ENCODE measurements at regions not wholly inside any gene's neighbourhood (a gene's known extent, or its start where the extent isn't known, plus 50 kb on each side); places are given as distances from the start of the nearest gene placed in this dataset.

- ChIA-PET POLR2A (no interaction called here), CTCF (no interaction called here)
- DNase-seq (ENCODE audit: low read depth, low spot score): no peak
- no peak for TF ChIP-seq CTCF (IDR thresholded peaks at IDR 0.05; ENCODE audit: insufficient read depth, low read length, missing control alignments)
- H3K4me3 ChIP-seq (ENCODE audit: low read depth, low read length): no peak overlapping the region
These were observed 540.9 kb downstream of the TRIML1 start for GRCh38 chr4:188680004-188680666.

GRCh38 chr4:188680667-188681063, 541.4 kb downstream of the TRIML1 start:
- no peak for DNase-seq (ENCODE audit: low read depth, low spot score)
- TF ChIP-seq CTCF (IDR thresholded peaks at IDR 0.05; ENCODE audit: insufficient read depth, low read length, missing control alignments): no peak
- ChIA-PET CTCF (no interaction called here), POLR2A (no interaction called here)
- no peak overlapping the region for H3K4me3 ChIP-seq (ENCODE audit: low read depth, low read length)

GRCh38 chr4:188682321-188682720, 543.1 kb downstream of the TRIML1 start:
- no peak overlapping the region for H3K4me3 ChIP-seq (ENCODE audit: low read depth, low read length)
- no peak for TF ChIP-seq CTCF (IDR thresholded peaks at IDR 0.05; ENCODE audit: insufficient read depth, low read length, missing control alignments)
- ChIA-PET CTCF (no interaction called here), POLR2A (no interaction called here)
- DNase-seq (ENCODE audit: low read depth, low spot score): no peak

GRCh38 chr4:188683571-188683970, 544.3 kb downstream of the TRIML1 start:
- TF ChIP-seq CTCF (IDR thresholded peaks at IDR 0.05; ENCODE audit: insufficient read depth, low read length, missing control alignments): no peak
- CTCF ChIA-PET: no interaction called here
- POLR2A ChIA-PET: no interaction called here
- no peak for DNase-seq (ENCODE audit: low read depth, low spot score)
- H3K4me3 ChIP-seq (ENCODE audit: low read depth, low read length): no peak overlapping the region

GRCh38 chr4:188688956-188689355, 549.7 kb downstream of the TRIML1 start:
- CTCF ChIA-PET: no interaction called here
- DNase-seq (ENCODE audit: low read depth, low spot score): no peak
- POLR2A ChIA-PET: no interaction called here
- TF ChIP-seq CTCF (IDR thresholded peaks at IDR 0.05; ENCODE audit: insufficient read depth, low read length, missing control alignments): no peak
- H3K4me3 ChIP-seq (ENCODE audit: low read depth, low read length): no peak overlapping the region

- DNase-seq (ENCODE audit: low read depth, low spot score): peak; percentile 4
- ChIA-PET CTCF (no interaction called here), POLR2A (no interaction called here)
- no peak for TF ChIP-seq CTCF (IDR thresholded peaks at IDR 0.05; ENCODE audit: insufficient read depth, low read length, missing control alignments)
- H3K4me3 ChIP-seq (ENCODE audit: low read depth, low read length): no peak overlapping the region
These were observed 552.6 kb downstream of the TRIML1 start for GRCh38 chr4:188691811-188692210.
